Mesothelial cell of epicardium (in vitro differentiated cells): ENCODE measurements at regions not wholly inside any gene's neighbourhood (a gene's known extent, or its start where the extent isn't known, plus 50 kb on each side); places are given as distances from the start of the nearest gene placed in this dataset.

Experiments used
- DNase-seq, 2 experiments: peaks; one replicate each; pipeline ENCODE4 v3.0.0; 2021; ENCODE audit warnings: low spot score in 2 of 2; ENCODE audit not compliant: unreplicated experiment in 2 of 2
- H3K27ac Mint-ChIP-seq: 2 replicates; pipeline ENCODE4 v1.8.0; 2021; ENCODE audit warnings: mixed read lengths
- H3K27me3 Mint-ChIP-seq: 2 replicates; pipeline ENCODE4 v1.8.0; 2021; ENCODE audit warnings: low read depth, mixed read lengths
- H3K36me3 Mint-ChIP-seq: 2 replicates; pipeline ENCODE4 v1.8.0; 2021; ENCODE audit warnings: mixed read lengths
- H3K4me1 Mint-ChIP-seq: 2 replicates; pipeline ENCODE4 v1.8.0; 2021; ENCODE audit warnings: mixed read lengths
- H3K4me3 Mint-ChIP-seq: 2 replicates; pipeline ENCODE4 v1.8.0; 2021; ENCODE audit warnings: mild to moderate bottlenecking, moderate library complexity, mixed read lengths
- H3K9me3 Mint-ChIP-seq: 2 replicates; pipeline ENCODE4 v1.8.0; 2021; ENCODE audit warnings: mixed read lengths
- TF ChIP-seq, protein P1 (sequence below): fragments of 200-600 bp; sonication (generic); IDR thresholded peaks from one replicate; pipeline ENCODE4 v1.5.0; 2021; ENCODE audit warnings: antibody characterized with exemption; ENCODE audit not compliant: unreplicated experiment

DNA sequence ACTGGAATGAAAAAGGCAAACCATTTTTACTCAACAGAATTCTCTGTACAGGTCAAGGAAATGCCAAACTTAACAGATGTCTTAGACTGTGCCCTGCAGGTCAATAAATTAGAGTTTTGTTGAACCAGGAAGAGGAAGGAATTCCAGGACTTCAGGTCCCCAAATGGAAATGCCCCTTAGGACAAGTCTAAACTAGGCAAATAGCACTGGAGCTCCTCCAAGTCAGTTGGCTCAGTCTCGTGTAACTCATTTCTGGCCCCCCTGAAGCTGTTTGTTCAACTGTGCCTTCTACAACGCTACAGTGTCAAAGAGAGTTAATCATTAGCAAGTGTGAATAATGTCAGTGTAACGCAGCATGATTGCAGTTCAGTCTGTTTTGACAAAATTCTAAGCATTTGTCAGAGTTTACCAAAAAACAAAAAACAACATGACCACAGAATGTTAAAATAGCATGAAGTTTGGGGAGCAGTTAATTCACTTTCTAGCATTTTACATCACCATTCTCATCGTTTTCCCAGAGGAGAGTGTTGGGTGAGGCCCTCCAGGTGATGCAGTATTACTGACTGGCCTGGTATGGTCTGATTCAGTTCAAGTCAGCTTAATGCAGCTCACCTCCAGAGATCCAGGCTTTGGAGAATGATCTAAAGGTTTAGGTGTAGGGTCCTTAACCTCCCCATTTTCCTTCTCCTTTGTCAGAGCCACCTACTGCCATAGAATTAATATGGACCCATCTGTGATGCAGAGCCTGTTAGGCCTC, 108.1 kb downstream of the AQP4 start:
- Mint-ChIP-seq H3K4me3 (no peak overlapping the region), H3K27me3 (no peaks in the 10 kb centered on the region), H3K27ac (no peak overlapping the region), H3K4me1 (peaks cover 11% of the 10 kb centered on the region), H3K36me3 (no peaks in the 10 kb centered on the region), H3K9me3 (peaks cover 5% of the 10 kb centered on the region)
- DNase-seq, result no peak
- TF ChIP-seq, protein P1, sequence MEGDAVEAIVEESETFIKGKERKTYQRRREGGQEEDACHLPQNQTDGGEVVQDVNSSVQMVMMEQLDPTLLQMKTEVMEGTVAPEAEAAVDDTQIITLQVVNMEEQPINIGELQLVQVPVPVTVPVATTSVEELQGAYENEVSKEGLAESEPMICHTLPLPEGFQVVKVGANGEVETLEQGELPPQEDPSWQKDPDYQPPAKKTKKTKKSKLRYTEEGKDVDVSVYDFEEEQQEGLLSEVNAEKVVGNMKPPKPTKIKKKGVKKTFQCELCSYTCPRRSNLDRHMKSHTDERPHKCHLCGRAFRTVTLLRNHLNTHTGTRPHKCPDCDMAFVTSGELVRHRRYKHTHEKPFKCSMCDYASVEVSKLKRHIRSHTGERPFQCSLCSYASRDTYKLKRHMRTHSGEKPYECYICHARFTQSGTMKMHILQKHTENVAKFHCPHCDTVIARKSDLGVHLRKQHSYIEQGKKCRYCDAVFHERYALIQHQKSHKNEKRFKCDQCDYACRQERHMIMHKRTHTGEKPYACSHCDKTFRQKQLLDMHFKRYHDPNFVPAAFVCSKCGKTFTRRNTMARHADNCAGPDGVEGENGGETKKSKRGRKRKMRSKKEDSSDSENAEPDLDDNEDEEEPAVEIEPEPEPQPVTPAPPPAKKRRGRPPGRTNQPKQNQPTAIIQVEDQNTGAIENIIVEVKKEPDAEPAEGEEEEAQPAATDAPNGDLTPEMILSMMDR, result no peak

DNA sequence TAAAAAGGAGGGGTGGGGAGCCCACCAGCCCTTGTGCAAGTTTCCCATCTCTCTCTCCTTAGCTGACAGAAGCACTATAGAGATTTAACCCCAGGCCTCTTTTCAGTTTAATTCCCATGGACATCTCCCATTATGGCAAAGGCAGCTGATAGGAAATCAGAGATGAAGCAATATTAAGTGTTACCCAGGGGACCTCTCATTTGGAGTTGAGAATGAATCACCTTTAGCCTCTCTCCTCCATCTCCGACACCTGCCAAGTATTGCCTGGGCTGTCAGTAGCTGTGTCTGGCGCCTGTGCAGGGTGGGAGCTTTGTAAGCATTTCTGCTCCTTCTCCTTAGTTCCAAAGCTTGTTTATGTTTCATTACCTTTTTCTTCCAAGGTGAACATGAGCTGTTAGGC, 109.0 kb downstream of the AQP4 start:
- Mint-ChIP-seq H3K4me3 (no peak overlapping the region), H3K4me1 (peaks cover 11% of the 10 kb centered on the region), H3K36me3 (no peaks in the 10 kb centered on the region), H3K9me3 (peaks cover under 1% of the 10 kb centered on the region), H3K27me3 (no peaks in the 10 kb centered on the region), H3K27ac (no peak overlapping the region)
- DNase-seq, result no peak
- TF ChIP-seq, protein P1, result no peak

DNA sequence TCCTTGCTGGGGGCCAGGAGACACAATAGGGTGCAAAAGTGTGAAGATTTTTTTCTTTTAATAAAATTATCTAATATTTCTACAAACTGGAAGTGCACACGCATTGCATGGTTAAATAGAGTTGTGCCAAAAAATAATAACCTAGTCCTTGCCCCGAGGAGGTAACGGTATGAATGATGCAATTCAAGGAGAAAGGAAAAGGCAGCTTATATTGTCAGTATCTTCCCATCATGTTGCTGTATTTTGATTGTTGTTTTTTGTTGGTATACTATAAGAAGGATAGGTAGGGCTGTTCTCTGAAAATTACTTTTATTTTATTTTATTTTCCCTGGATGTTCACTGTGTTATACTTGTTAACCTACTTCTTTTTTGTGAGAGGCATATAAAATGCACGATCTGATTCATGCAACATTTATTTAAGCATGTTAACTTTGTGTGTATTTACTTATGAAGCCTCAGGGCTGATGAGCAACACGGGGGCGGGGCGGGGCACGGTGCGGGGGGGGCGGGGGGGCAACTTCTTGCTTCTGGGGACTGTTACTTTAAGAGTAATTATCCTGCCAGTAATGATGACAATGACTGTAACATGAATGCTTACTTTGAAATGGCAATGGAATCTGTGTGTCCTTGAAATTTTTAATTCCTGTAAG, 118.6 kb downstream of the AQP4 start:
- DNase-seq, result no peak
- no peaks in the 10 kb centered on the region for H3K36me3 Mint-ChIP-seq
- no peak overlapping the region for H3K27ac Mint-ChIP-seq
- peaks cover 20% of the 10 kb centered on the region for H3K4me1 Mint-ChIP-seq
- TF ChIP-seq, protein P1, result no peak
- no peak overlapping the region for H3K4me3 Mint-ChIP-seq
- peaks cover 3% of the 10 kb centered on the region for H3K9me3 Mint-ChIP-seq
- H3K27me3 Mint-ChIP-seq, result no peaks in the 10 kb centered on the region

DNA sequence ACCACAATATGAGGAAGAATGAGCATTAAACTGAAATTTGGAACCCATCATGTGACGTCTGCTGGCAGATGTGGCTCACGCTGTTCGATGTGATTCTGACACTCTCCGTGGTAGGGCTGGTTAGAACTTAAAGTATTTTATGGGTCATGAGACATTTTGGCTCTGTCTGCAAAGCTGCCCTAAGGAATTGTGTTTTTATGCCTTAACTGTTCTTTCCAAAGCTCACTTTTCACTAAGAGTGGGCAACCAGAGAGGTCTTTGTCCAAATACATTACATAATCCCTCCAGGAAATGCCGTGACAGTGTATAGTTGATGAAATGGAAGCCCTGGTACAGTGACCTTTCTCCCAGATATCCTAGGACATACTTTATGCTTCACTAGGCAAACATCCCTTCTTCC, 119.1 kb downstream of the AQP4 start:
- H3K36me3 Mint-ChIP-seq, result no peaks in the 10 kb centered on the region
- H3K27me3 Mint-ChIP-seq, result no peaks in the 10 kb centered on the region
- no peak overlapping the region for H3K27ac Mint-ChIP-seq
- TF ChIP-seq, protein P1, result no peak
- H3K4me3 Mint-ChIP-seq, result no peak overlapping the region
- DNase-seq, result no peak
- H3K4me1 Mint-ChIP-seq, result peaks cover 20% of the 10 kb centered on the region
- H3K9me3 Mint-ChIP-seq, result peaks cover 8% of the 10 kb centered on the region

DNA sequence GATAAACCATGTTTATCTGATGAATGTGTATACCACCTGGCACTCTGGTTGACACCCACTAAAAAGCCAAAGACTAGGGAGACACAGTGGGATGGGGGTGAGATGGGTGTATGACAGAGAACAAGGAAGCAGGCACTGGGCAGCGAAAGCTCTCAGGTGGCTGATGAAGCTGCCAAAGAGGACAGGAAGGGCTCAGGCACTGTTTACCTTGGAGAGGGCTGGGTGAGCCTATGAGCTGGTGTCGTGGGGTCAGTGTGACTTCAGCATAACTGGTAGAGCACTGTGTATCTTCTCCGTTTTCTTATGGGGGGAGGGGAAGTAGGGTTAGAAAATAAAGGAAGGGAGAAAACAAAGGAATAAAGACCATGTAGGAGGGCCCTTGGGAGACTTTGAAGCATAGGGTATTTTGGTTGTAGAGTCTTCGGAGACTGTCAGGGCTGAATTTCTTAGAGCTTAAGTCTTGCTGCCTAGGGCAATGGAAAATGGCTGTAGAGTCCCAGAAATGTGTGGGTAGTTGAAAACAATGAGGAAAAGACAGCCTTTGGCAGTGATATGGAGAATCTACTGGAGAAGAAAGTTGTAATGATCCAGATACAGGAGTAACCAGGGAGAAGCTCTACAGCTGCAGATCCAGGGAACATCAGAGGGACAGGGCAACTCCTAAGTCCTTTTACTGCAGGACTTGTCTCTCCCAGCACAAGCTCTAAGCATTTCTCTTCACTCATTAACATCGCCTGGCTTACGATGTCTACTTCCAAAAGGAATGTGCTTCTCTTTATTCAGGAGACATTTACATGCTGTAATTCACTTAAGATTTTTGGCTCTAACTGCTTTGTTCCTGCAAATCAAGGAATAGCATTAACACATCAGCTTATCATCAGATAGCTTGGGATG, 120.0 kb downstream of the AQP4 start:
- no peaks in the 10 kb centered on the region for H3K36me3 Mint-ChIP-seq

More for the DNA sequence above, 120.0 kb downstream of the AQP4 start:
- H3K27ac Mint-ChIP-seq, result no peak overlapping the region
- H3K9me3 Mint-ChIP-seq, result peaks cover 8% of the 10 kb centered on the region
- H3K4me3 Mint-ChIP-seq, result no peak overlapping the region
- peaks cover 20% of the 10 kb centered on the region for H3K4me1 Mint-ChIP-seq
- no peaks in the 10 kb centered on the region for H3K27me3 Mint-ChIP-seq
- no peak for DNase-seq
- TF ChIP-seq, protein P1, result no peak
